MCF 10A (cell line): ENCODE measurements at regions not wholly inside any gene's neighbourhood (a gene's known extent, or its start where the extent isn't known, plus 50 kb on each side); places are given as distances from the start of the nearest gene placed in this dataset.
A peak's percentile ranks its signal among the peaks of the same experiment; 100 is the strongest.

Experiments used
- BruUV-seq: library from RNA; stranded (reverse); fragments of 400-500 nt; replicated peaks from 2 replicates; lab custom pipeline; 2021; lab: Mats Ljungman, UMichigan
- CTCF ChIA-PET: fragments of 300-600 bp; sonication (Branson Sonifier 250); formaldehyde crosslinking; extraction: SDS; loops from one replicate; lab custom pipeline; 2021; ENCODE audit warnings: antibody characterized with exemption, inconsistent platforms; lab: Yijun Ruan, JAX
- POLR2A ChIA-PET: fragments of 300-600, 350-650 bp; sonication (Branson Sonifier 250); formaldehyde crosslinking; extraction: SDS; loops from one replicate; lab custom pipeline; 2020; ENCODE audit warnings: antibody characterized with exemption, inconsistent platforms; lab: Yijun Ruan, JAX
- DNase-seq: peaks from one replicate; pipeline ENCODE4 v3.0.0-alpha.2; 2018; ENCODE audit not compliant: unreplicated experiment
- H3K27ac Mint-ChIP-seq: one replicate; pipeline ENCODE4 v1.8.0; 2022; ENCODE audit warnings: mild to moderate bottlenecking, low read depth, mixed read lengths; ENCODE audit not compliant: unreplicated experiment
- H3K27me3 Mint-ChIP-seq: one replicate; pipeline ENCODE4 v1.8.0; 2022; ENCODE audit warnings: mixed read lengths; ENCODE audit not compliant: insufficient read depth, unreplicated experiment
- H3K36me3 Mint-ChIP-seq: one replicate; pipeline ENCODE4 v1.8.0; 2022; ENCODE audit warnings: mild to moderate bottlenecking, moderate library complexity, mixed read lengths; ENCODE audit not compliant: insufficient read depth, unreplicated experiment
- H3K4me1 Mint-ChIP-seq: one replicate; pipeline ENCODE4 v1.8.0; 2022; ENCODE audit warnings: mixed read lengths; ENCODE audit not compliant: insufficient read depth, unreplicated experiment
- H3K4me3 Mint-ChIP-seq: one replicate; pipeline ENCODE4 v1.8.0; 2022; ENCODE audit warnings: mild to moderate bottlenecking, moderate library complexity, mixed read lengths; ENCODE audit not compliant: unreplicated experiment
- H3K9me3 Mint-ChIP-seq: one replicate; pipeline ENCODE4 v1.8.0; 2022; ENCODE audit warnings: mixed read lengths; ENCODE audit not compliant: unreplicated experiment
- intact Hi-C: fragments of 100-400 bp; cut with micrococcal nuclease; formaldehyde crosslinking; loops from 2 replicates; pipeline ENCODE4 v1.14.1; 2022
- TF ChIP-seq, protein P1 (sequence below): fragments of 200-600 bp; IDR thresholded peaks from one replicate; pipeline ENCODE4 v1.8.0; 2022; ENCODE audit warnings: antibody characterized with exemption, mild to moderate bottlenecking; ENCODE audit not compliant: unreplicated experiment

DNA sequence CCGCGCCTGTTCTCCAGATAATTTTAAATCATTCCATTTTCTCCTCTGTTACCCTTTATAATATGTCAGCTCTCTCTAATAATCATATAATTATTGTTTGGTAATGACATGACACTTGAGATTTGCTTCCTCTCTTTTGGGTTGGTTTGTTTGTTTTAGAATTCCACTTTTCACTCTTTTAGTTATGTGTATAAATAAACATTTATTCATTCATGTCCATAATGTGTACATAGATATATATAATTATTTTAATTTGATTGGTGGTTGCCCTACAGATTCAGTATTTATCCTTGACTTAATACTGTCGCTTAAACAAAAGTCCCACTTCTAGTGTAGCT, 93.4 kb upstream of the FMN2 start:
- H3K4me3 Mint-ChIP-seq: no peak overlapping the region
- BruUV-seq: no TSS peak
- ChIA-PET CTCF (interaction anchor here (0.6 to 8.7 kb wide), 5 partner anchors 10 to 1858 kb away, joined by 3 to 97 read pairs (median 3); no protein-coding TSS in a partner anchor), POLR2A (interaction anchor here (0.6 kb wide), 1 partner anchor 39 kb away, joined by 3 read pairs; no protein-coding TSS in a partner anchor)
- no peaks in the 10 kb centered on the region for H3K36me3 Mint-ChIP-seq
- no peak overlapping the region for H3K27ac Mint-ChIP-seq
- DNase-seq: no peak
- TF ChIP-seq, protein P1, sequence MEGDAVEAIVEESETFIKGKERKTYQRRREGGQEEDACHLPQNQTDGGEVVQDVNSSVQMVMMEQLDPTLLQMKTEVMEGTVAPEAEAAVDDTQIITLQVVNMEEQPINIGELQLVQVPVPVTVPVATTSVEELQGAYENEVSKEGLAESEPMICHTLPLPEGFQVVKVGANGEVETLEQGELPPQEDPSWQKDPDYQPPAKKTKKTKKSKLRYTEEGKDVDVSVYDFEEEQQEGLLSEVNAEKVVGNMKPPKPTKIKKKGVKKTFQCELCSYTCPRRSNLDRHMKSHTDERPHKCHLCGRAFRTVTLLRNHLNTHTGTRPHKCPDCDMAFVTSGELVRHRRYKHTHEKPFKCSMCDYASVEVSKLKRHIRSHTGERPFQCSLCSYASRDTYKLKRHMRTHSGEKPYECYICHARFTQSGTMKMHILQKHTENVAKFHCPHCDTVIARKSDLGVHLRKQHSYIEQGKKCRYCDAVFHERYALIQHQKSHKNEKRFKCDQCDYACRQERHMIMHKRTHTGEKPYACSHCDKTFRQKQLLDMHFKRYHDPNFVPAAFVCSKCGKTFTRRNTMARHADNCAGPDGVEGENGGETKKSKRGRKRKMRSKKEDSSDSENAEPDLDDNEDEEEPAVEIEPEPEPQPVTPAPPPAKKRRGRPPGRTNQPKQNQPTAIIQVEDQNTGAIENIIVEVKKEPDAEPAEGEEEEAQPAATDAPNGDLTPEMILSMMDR: no peak
- H3K4me1 Mint-ChIP-seq: peaks cover 9% of the 10 kb centered on the region
- intact Hi-C loops: no loop called here
- H3K9me3 Mint-ChIP-seq: no peaks in the 10 kb centered on the region
- no peaks in the 10 kb centered on the region for H3K27me3 Mint-ChIP-seq

GRCh38 chr1:239999170-239999569, 92.5 kb upstream of the FMN2 start:
- ChIA-PET CTCF (interaction anchor here (1.4 to 8.7 kb wide), 5 partner anchors 11 to 692 kb away, joined by 3 to 97 read pairs (median 4); no protein-coding TSS in a partner anchor), POLR2A (no interaction called here)
- no peak for DNase-seq
- Mint-ChIP-seq H3K9me3 (no peaks in the 10 kb centered on the region), H3K4me3 (no peak overlapping the region), H3K4me1 (peaks cover 9% of the 10 kb centered on the region), H3K27me3 (no peaks in the 10 kb centered on the region), H3K36me3 (no peaks in the 10 kb centered on the region), H3K27ac (no peak overlapping the region)
- TF ChIP-seq, protein P1: no peak
- no TSS peak for BruUV-seq
- intact Hi-C loops: no loop called here

GRCh38 chr1:240000634-240001033, 91.0 kb upstream of the FMN2 start:
- Mint-ChIP-seq H3K9me3 (no peaks in the 10 kb centered on the region), H3K4me3 (no peak overlapping the region), H3K27ac (no peak overlapping the region), H3K36me3 (no peaks in the 10 kb centered on the region), H3K4me1 (peaks cover 9% of the 10 kb centered on the region), H3K27me3 (no peaks in the 10 kb centered on the region)
- intact Hi-C loops: no loop called here
- peak; percentile 94 for DNase-seq
- ChIA-PET POLR2A (interaction anchor here (0.6 to 0.8 kb wide), 5 partner anchors 44 to 1752 kb away, joined by 3 to 5 read pairs (median 4); no protein-coding TSS in a partner anchor), CTCF (interaction anchor here (0.7 to 8.7 kb wide), 5 partner anchors 8 to 179 kb away, joined by 3 to 97 read pairs (median 86); no protein-coding TSS in a partner anchor)
- TF ChIP-seq, protein P1: no peak
- BruUV-seq: no TSS peak

GRCh38 chr1:240001177-240001740, 90.4 kb upstream of the FMN2 start:
- H3K27me3 Mint-ChIP-seq: no peaks in the 10 kb centered on the region
- H3K9me3 Mint-ChIP-seq: no peaks in the 10 kb centered on the region
- CTCF ChIA-PET: interaction anchor here (0.7 to 8.7 kb wide), 9 partner anchors 9 to 1764 kb away, joined by 3 to 97 read pairs (median 4); no protein-coding TSS in a partner anchor
- no peak overlapping the region for H3K27ac Mint-ChIP-seq
- BruUV-seq: no TSS peak
- peak; percentile 37 for DNase-seq
- H3K36me3 Mint-ChIP-seq: no peaks in the 10 kb centered on the region
- H3K4me3 Mint-ChIP-seq: no peak overlapping the region
- POLR2A ChIA-PET: interaction anchor here (0.6 to 0.7 kb wide), 4 partner anchors 43 to 1805 kb away, joined by 3 to 5 read pairs (median 4); no protein-coding TSS in a partner anchor
- intact Hi-C loops: no loop called here
- peaks cover 9% of the 10 kb centered on the region for H3K4me1 Mint-ChIP-seq
- TF ChIP-seq, protein P1: no peak
